ENCODE measurements at regions not wholly inside any gene's neighbourhood (a gene's known extent, or its start where the extent isn't known, plus 50 kb on each side); places are given as distances from the start of the nearest gene placed in this dataset.
"Not testable (repeated sequence)": the region's sequence is repeated elsewhere in the genome, so short reads cannot be mapped to it uniquely, and the experiment has no call there.

GRCh38 chr21:35479529-35479928, 430.4 kb upstream of the RUNX1 start:
- no peak for DNase-seq

- DNase-seq: no peak
Measured at GRCh38 chr21:35479065-35479448, 430.0 kb upstream of the RUNX1 start.

- DNase-seq: no peak
Measured at GRCh38 chr21:35478161-35479064, 429.3 kb upstream of the RUNX1 start.

- DNase-seq: no peak
Measured at GRCh38 chr21:35477622-35478021, 428.5 kb upstream of the RUNX1 start.

GRCh38 chr21:35476621-35477395, 427.7 kb upstream of the RUNX1 start:
- DNase-seq: no peak

GRCh38 chr21:35475762-35476161, 426.7 kb upstream of the RUNX1 start:
- DNase-seq: peak; percentile 57

GRCh38 chr21:35475009-35475408, 425.9 kb upstream of the RUNX1 start:
- DNase-seq: peak; percentile 12

- no peak for DNase-seq
Measured at GRCh38 chr21:35473496-35473895, 424.4 kb upstream of the RUNX1 start.

GRCh38 chr21:35470522-35470921, 421.4 kb upstream of the RUNX1 start:
- DNase-seq: no peak

GRCh38 chr21:35469498-35469897, 420.4 kb upstream of the RUNX1 start:
- no peak for DNase-seq

- no peak for DNase-seq
Measured at GRCh38 chr21:35468991-35469390, 419.9 kb upstream of the RUNX1 start.

- DNase-seq: no peak
Measured at GRCh38 chr21:35467566-35467965, 418.5 kb upstream of the RUNX1 start.

GRCh38 chr21:35466681-35467080, 417.6 kb upstream of the RUNX1 start:
- DNase-seq: not testable (repeated sequence)

GRCh38 chr21:35465741-35466140, 416.6 kb upstream of the RUNX1 start:
- DNase-seq: no peak

- DNase-seq: peak; percentile 29
Measured at GRCh38 chr21:35461700-35462099, 412.6 kb upstream of the RUNX1 start.

GRCh38 chr21:35460441-35460840, 411.3 kb upstream of the RUNX1 start:
- DNase-seq: no peak

- no peak for DNase-seq
Measured at GRCh38 chr21:35458405-35458804, 409.3 kb upstream of the RUNX1 start.

GRCh38 chr21:35457097-35457804, 408.1 kb upstream of the RUNX1 start:
- DNase-seq: no peak

GRCh38 chr21:35451276-35451675, 402.2 kb upstream of the RUNX1 start:
- DNase-seq: no peak

GRCh38 chr21:35450830-35451229, 401.7 kb upstream of the RUNX1 start:
- DNase-seq: no peak

- DNase-seq: no peak
Measured at GRCh38 chr21:35449846-35450245, 400.7 kb upstream of the RUNX1 start.

- no peak for DNase-seq
Measured at GRCh38 chr21:35448876-35449599, 399.9 kb upstream of the RUNX1 start.

- no peak for DNase-seq
Measured at GRCh38 chr21:35444391-35444790, 395.3 kb upstream of the RUNX1 start.

Measured in hematopoietic multipotent progenitor cell treated with erythropoietin and hydrocortisone succinate and interleukin-3 and kit ligand, for 8 days (in vitro differentiated cells).